ENCODE measurements at regions not wholly inside any gene's neighbourhood (a gene's known extent, or its start where the extent isn't known, plus 50 kb on each side); places are given as distances from the start of the nearest gene placed in this dataset.

GRCh38 chr12:58657190-58657589 lies 263.1 kb downstream of the LRIG3 start:
- Mint-ChIP-seq H3K36me3 (no peaks in the 10 kb centered on the region), H3K9me3 (peaks cover 9% of the 10 kb centered on the region), H3K4me1 (no peaks in the 10 kb centered on the region), H3K27me3 (ENCODE audit: low read depth) (no peaks in the 10 kb centered on the region), H3K27ac (no peak overlapping the region), H3K4me3 (no peak overlapping the region)
- no peak for DNase-seq (ENCODE audit: low spot score in 2 of 2, unreplicated experiment in 2 of 2)
- TF ChIP-seq, protein P1, sequence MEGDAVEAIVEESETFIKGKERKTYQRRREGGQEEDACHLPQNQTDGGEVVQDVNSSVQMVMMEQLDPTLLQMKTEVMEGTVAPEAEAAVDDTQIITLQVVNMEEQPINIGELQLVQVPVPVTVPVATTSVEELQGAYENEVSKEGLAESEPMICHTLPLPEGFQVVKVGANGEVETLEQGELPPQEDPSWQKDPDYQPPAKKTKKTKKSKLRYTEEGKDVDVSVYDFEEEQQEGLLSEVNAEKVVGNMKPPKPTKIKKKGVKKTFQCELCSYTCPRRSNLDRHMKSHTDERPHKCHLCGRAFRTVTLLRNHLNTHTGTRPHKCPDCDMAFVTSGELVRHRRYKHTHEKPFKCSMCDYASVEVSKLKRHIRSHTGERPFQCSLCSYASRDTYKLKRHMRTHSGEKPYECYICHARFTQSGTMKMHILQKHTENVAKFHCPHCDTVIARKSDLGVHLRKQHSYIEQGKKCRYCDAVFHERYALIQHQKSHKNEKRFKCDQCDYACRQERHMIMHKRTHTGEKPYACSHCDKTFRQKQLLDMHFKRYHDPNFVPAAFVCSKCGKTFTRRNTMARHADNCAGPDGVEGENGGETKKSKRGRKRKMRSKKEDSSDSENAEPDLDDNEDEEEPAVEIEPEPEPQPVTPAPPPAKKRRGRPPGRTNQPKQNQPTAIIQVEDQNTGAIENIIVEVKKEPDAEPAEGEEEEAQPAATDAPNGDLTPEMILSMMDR (IDR thresholded peaks at IDR 0.05; ENCODE audit: unreplicated experiment) = no peak

DNA sequence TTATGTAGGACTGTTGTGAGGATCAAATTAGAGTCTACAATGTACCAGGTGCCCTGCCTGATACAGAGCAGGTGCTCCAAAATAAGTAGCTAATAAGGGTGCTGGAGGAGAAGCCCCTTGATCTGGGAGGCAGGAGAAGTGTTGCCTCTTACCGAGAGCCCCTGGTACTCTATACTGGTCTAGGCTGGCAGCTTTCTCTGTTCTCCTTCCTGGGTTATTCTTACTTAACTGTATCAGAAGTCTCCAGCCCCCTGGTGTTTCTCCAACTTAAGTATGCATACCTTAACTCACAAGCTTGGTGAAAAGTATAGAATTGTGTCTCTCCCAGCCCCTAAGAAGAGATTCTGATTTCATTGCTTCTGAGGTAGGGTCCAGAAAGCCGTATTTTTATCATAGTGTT lies 254.9 kb downstream of the LRIG3 start:
- DNase-seq (ENCODE audit: low spot score in 2 of 2, unreplicated experiment in 2 of 2) = no peak
- H3K9me3 Mint-ChIP-seq = peaks cover 7% of the 10 kb centered on the region
- no peaks in the 10 kb centered on the region for H3K36me3 Mint-ChIP-seq
- no peaks in the 10 kb centered on the region for H3K4me1 Mint-ChIP-seq
- no peak overlapping the region for H3K4me3 Mint-ChIP-seq
- no peak overlapping the region for H3K27ac Mint-ChIP-seq
- no peaks in the 10 kb centered on the region for H3K27me3 Mint-ChIP-seq (ENCODE audit: low read depth)
- TF ChIP-seq, protein P1 (IDR thresholded peaks at IDR 0.05; ENCODE audit: unreplicated experiment) = no peak

GRCh38 chr12:58668233-58668632 lies 252.1 kb downstream of the LRIG3 start:
- DNase-seq (ENCODE audit: low spot score in 2 of 2, unreplicated experiment in 2 of 2) = no peak
- Mint-ChIP-seq H3K4me3 (no peak overlapping the region), H3K27me3 (ENCODE audit: low read depth) (no peaks in the 10 kb centered on the region), H3K4me1 (no peaks in the 10 kb centered on the region), H3K27ac (no peak overlapping the region), H3K36me3 (no peaks in the 10 kb centered on the region), H3K9me3 (peaks cover 7% of the 10 kb centered on the region)
- TF ChIP-seq, protein P1 (IDR thresholded peaks at IDR 0.05; ENCODE audit: unreplicated experiment) = no peak

GRCh38 chr12:58668871-58669270 lies 251.4 kb downstream of the LRIG3 start:
- Mint-ChIP-seq H3K9me3 (peaks cover 7% of the 10 kb centered on the region), H3K4me1 (no peaks in the 10 kb centered on the region), H3K27ac (no peak overlapping the region), H3K4me3 (no peak overlapping the region), H3K36me3 (no peaks in the 10 kb centered on the region), H3K27me3 (ENCODE audit: low read depth) (no peaks in the 10 kb centered on the region)
- DNase-seq (ENCODE audit: low spot score in 2 of 2, unreplicated experiment in 2 of 2) = no peak
- TF ChIP-seq, protein P1 (IDR thresholded peaks at IDR 0.05; ENCODE audit: unreplicated experiment) = no peak

- no peak for DNase-seq (ENCODE audit: low spot score in 2 of 2, unreplicated experiment in 2 of 2)
- Mint-ChIP-seq H3K9me3 (peaks cover 7% of the 10 kb centered on the region), H3K27me3 (ENCODE audit: low read depth) (no peaks in the 10 kb centered on the region), H3K4me1 (no peaks in the 10 kb centered on the region), H3K36me3 (no peaks in the 10 kb centered on the region), H3K27ac (no peak overlapping the region), H3K4me3 (no peak overlapping the region)
- TF ChIP-seq, protein P1 (IDR thresholded peaks at IDR 0.05; ENCODE audit: unreplicated experiment) = no peak
These were observed 249.7 kb downstream of the LRIG3 start for GRCh38 chr12:58670623-58671022.

DNA sequence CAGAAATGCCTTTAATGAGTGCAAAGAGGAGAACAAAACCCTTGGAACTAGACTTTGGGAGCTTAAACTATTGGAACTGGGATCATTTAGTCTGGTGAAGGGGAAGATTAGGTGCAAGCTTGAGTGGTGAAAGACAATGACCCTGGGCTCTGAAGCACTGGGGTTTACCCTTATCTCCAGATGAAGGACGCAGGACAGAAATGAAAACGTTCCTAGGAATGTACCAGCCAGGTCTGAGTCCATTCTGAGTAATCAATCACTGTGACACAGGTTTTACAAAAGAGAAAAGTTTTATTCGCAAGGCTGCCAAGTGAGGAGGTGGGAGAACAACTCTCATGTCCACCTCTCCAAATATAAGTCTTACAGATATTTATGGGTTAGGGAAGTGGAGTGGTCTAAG lies 249.1 kb downstream of the LRIG3 start:
- no peak for DNase-seq (ENCODE audit: low spot score in 2 of 2, unreplicated experiment in 2 of 2)
- no peak overlapping the region for H3K27ac Mint-ChIP-seq
- no peaks in the 10 kb centered on the region for H3K27me3 Mint-ChIP-seq (ENCODE audit: low read depth)
- no peaks in the 10 kb centered on the region for H3K36me3 Mint-ChIP-seq
- H3K4me1 Mint-ChIP-seq = no peaks in the 10 kb centered on the region
- H3K4me3 Mint-ChIP-seq = no peak overlapping the region
- peaks cover 12% of the 10 kb centered on the region for H3K9me3 Mint-ChIP-seq
- TF ChIP-seq, protein P1 (IDR thresholded peaks at IDR 0.05; ENCODE audit: unreplicated experiment) = no peak
